SK-N-SH (cell line): ENCODE measurements at regions not wholly inside any gene's neighbourhood (a gene's known extent, or its start where the extent isn't known, plus 50 kb on each side); places are given as distances from the start of the nearest gene placed in this dataset.

Source experiments
- CTCF ChIP-seq: fragments of 200-600 bp; sonication (generic); IDR thresholded peaks from 2 replicates; pipeline ENCODE4 v1.6.1; 2017; ENCODE audit warnings: antibody characterized with exemption, mild to moderate bottlenecking, moderate library complexity
- EP300 ChIP-seq, 2 experiments: IDR thresholded peaks; 2 replicates each; pipeline versions ENCODE4 v1.4.0 to v1.6.1; 2012; ENCODE audit warnings: borderline replicate concordance in 1 of 2, low read depth in 1 of 2, low read length in 1 of 2
- EZH2phosphoT487 ChIP-seq: fragments of 200-600 bp; sonication (generic); IDR thresholded peaks from 2 replicates; pipeline ENCODE4 v1.6.1; 2017; ENCODE audit warnings: low read depth, mixed run types, mild to moderate bottlenecking, antibody characterized with exemption, moderate library complexity, borderline replicate concordance
- FOSL2 ChIP-seq: IDR thresholded peaks from 2 replicates; pipeline ENCODE4 v1.4.0; 2012; ENCODE audit warnings: low read depth, mild to moderate bottlenecking, moderate library complexity, borderline replicate concordance
- FOXM1 ChIP-seq: IDR thresholded peaks from 2 replicates; pipeline ENCODE4 v1.4.0; 2012; ENCODE audit warnings: low read depth, mild to moderate bottlenecking
- GABPA ChIP-seq: IDR thresholded peaks from 2 replicates; pipeline ENCODE4 v1.4.0; 2012; ENCODE audit warnings: low read depth, mild to moderate bottlenecking
- MXI1 ChIP-seq: IDR thresholded peaks from 2 replicates; pipeline ENCODE4 v1.6.1; 2012; ENCODE audit warnings: mild to moderate bottlenecking, low read depth, low read length, improper control_type of control experiment
- POLR2AphosphoS5 ChIP-seq: IDR thresholded peaks from 2 replicates; pipeline ENCODE4 v1.6.1; 2012; ENCODE audit warnings: low read depth, low read length
- REST ChIP-seq: IDR thresholded peaks from 2 replicates; pipeline ENCODE4 v1.6.1; 2012; ENCODE audit warnings: mild to moderate bottlenecking, low read depth, low read length, moderate library complexity
- RFX5 ChIP-seq: IDR thresholded peaks from 2 replicates; pipeline ENCODE4 v1.6.1; 2012; ENCODE audit warnings: mild to moderate bottlenecking, improper control_type of control experiment, low read length
- SIN3A ChIP-seq: IDR thresholded peaks from 2 replicates; pipeline ENCODE4 v1.6.1; 2012; ENCODE audit warnings: low read depth, mild to moderate bottlenecking, low read length, moderate library complexity, borderline replicate concordance
- TEAD4 ChIP-seq: IDR thresholded peaks from 2 replicates; pipeline ENCODE4 v1.4.0; 2012; ENCODE audit warnings: mild to moderate bottlenecking, borderline replicate concordance; ENCODE audit not compliant: insufficient read depth
- USF2 ChIP-seq: fragments of 150-350 bp; IDR thresholded peaks from 2 replicates; pipeline ENCODE4 v1.6.1; 2017; ENCODE audit warnings: antibody characterized with exemption, low read length, low read depth, borderline replicate concordance
- ZBTB33 ChIP-seq: IDR thresholded peaks from 2 replicates; pipeline ENCODE4 v1.4.0; 2012; ENCODE audit warnings: low read depth, borderline replicate concordance

- TF ChIP-seq CTCF (no peak), EP300 (IDR thresholded peaks at IDR 0.05; ENCODE audit: borderline replicate concordance in 1 of 2, low read depth in 1 of 2, low read length in 1 of 2) (no peak), MXI1 (no peak), REST (no peak), GABPA (no peak), EZH2phosphoT487 (no peak), FOSL2 (no peak), TEAD4 (no peak), RFX5 (no peak), ZBTB33 (no peak), SIN3A (no peak), USF2 (no peak), POLR2AphosphoS5 (no peak), FOXM1 (no peak)
Observed at GRCh38 chr15:46061002-46061401, 426.2 kb downstream of the SQOR start.
